HG03064 (cell line): ENCODE measurements at regions not wholly inside any gene's neighbourhood (a gene's known extent, or its start where the extent isn't known, plus 50 kb on each side); places are given as distances from the start of the nearest gene placed in this dataset.

ENCODE experiments used
- ATAC-seq: cut with Tn5 transposase; IDR thresholded peaks from one replicate; pipeline ENCODE4 v1.9.1; 2021; ENCODE audit warnings: low read depth; ENCODE audit not compliant: unreplicated experiment

DNA sequence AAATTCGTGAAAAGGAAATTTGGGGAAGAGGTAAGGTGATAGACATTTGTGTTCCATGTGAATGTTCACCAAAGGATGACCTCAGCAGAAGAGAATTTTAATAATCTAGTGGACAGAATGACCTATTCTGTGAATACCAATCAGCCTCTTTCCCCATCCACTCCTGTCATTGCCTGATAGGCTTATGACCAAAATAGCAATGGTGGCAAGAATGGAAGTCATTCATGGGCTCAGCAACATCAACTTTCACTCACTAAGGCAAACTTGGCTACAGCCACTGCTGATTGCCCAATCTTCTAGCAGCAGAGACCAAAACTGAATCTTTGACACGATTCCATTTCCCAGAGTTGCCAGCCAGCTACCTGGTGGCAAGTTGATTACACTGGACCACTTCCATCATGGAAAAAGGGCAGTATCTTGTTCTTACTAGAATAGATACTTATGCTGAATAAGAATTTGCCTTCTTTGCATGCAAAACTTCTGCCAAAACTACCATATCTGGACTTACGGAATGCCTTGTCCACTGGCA is 348.7 kb upstream of the PBX1 start:
- ATAC-seq = no peak

DNA sequence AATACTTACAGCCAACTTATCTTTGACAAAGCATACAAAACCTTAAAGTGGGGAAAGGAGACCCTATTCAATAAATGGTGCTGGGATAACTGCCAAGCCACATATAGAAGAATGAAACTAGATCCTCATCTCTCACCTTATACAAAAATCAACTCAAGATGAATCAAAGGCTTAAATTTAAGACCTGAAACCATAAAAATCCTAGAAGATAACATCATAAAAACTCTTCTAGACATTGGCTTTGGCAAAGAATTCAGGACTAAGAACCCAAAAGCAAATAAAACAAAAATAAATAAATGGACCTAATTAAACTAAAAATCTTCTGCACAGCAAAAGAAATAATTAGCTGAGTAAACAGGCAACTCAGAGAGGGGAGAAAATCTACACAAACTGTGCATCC is 335.6 kb upstream of the PBX1 start:
- ATAC-seq = no peak

DNA sequence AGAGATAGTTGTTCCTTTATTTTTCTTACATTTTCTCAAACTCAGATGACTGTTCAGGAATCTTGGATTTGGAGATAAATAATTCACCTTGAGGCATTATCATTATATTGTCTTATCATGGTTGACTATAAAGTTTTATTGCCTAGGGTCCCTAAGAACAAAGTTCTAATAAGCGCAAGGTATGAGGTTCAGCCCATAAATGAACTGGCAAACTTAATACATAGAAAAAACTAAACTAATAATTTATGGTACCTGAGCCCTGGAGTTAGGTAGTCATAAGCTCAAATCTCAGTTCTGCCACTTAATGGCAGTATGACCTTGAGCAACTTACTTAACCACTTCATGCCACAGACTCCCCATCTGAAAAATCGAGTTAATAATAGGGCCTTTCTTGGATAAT is 334.0 kb upstream of the PBX1 start:
- ATAC-seq = no peak

DNA sequence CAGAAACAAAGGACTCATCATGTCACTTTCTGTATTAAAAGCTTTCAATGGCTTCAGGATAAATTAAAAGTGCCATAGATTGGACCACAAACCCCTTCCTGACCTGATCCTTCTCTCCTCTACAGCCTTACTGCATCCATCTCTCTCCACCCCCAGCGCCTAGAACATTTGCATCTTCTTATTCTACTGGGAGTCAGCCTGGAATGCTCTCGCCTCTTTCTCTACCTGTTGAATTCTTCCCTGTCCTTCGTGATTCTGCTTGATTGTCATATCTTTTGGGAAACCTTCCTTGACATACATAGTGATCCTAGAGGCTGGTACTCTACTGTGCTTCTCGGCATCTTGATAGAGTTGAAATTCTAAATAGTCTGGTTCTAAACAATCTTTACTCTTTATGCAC is 332.0 kb upstream of the PBX1 start:
- ATAC-seq = no peak

DNA sequence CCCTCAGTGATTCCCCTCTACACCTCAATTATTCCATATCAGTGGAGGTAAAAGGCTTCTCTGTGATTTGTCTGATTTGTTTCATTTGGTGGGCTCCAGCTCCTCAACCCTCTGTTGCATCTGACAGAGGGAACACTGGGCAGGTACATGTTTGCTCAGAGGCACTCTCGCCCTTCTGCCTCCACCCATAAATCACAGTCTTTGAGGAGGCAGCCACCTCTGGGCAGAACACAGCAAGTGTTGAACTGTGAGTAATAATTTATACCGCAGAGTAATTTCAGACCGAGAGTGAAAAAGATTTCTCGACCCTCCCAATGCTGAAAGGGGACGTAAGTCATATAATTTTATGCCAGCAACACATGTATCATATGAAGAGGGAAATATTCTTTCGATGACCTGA is 330.1 kb upstream of the PBX1 start:
- no peak for ATAC-seq

DNA sequence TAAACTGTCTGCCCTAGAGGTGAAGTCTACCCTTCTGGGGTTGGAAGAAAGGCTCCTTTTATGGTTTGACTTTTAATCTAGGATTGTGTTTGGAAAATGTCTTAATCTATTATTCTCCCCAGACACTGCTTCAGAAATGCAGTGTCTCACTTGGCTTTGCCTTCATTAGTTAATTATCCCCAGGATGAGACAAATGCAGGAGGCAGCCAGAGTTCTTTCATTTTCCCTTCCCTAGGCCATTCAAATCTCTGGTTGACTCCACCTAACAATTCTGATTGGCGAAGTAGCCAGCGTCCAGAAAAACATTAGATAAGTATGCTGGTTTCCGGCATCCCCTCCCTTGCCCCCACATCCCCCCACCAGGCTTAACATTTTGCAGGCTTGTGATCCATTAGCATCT is 325.8 kb upstream of the PBX1 start:
- ATAC-seq = no peak

DNA sequence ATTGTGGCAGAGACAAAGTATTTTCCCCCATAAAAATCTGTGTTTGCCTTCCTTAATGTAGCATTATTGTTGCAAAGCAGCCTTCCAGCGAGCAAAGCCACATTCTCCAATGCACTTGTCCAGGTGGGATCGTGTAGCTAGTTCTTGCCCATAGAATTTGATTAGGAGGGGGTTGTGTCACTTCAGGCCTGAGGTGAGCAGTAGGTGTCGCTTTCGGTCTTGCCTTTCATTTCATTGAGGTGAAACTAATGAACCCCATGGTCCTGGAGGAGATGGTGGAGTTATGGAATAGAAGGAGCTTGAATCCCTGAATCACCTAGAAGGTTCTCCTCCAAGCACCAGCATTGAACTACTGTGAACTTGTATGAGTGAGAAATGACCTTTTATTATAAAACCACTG is 318.9 kb upstream of the PBX1 start:
- ATAC-seq = no peak

DNA sequence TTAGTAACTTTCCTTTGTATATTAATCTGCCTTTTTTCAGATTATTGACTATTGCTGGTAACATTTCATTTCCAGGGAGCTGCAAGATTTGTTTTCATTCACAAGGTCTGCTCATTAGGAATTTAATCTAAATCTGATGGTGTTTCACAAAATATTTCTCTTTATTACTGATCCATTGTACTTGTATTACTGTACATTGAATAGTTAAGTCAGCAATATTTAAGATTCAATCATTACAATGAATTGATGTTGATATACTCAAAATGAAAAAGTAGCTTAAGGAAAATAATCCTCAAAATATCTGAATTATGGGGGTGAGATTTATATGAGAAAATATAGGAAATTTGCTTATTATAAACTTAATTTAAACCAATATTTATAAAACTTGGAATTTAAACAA is 308.6 kb upstream of the PBX1 start:
- no peak for ATAC-seq

DNA sequence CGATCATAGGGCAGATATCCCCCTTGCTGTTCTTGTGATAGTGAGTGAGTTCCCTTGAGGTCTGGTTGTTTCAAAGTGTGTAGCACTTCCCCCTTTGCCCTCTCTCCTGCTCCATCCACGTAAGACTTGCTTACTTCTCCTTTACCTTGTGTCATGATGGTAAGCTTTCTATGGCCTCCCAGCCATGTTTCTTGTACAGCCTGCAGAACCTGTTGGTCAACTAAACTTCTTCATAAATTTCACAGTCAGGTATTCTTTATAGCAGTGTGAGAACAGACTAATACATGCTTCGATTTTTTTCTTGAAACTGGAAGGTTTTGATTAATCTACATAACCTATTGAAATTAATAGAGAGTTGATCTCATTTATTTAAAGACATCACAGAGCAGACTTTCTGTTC is 302.5 kb upstream of the PBX1 start:
- ATAC-seq = no peak

DNA sequence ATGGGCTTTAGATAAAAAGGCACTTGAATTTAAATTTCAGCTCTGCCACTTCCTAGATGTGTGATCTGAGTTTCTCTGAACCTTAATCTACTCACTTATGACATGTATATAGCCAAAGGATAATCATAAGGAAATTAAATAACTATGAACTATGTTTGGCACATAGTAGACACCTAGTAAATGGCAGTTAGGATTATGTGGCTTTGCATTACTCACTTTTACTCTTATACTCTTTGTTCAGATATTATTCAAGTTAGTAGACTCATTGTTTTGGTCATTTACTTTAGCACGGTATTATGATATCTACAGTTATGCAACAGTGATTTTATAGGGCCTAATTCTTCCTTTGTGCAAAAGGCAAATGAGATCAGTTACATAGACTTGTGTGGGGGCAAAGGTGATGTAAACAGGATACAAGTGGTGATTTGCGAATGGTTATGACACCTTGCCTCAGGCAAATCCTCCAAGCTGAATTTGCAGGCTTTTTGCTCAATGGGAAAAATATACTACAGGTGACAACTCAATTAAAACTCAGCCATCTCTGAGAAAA is 297.2 kb upstream of the PBX1 start:
- no peak for ATAC-seq

DNA sequence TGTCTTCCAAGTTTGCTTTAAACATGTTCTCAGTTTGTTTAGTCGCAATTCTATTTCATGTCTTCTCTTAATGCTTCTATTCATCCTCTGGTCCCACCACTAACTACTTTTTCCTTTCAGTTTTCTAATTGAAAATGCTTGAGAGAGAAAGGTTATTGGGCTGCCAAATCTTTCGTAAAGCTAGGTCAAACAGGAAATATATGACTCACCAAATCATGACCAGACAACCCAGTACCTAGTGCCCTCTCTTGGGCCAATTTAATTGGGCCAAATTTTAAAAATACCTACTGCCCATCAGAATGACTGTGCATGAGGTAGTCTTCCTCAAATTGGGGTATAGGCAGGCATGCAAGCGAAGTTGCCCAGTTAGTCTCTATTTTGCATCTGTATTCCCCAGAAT is 295.4 kb upstream of the PBX1 start:
- no peak for ATAC-seq

DNA sequence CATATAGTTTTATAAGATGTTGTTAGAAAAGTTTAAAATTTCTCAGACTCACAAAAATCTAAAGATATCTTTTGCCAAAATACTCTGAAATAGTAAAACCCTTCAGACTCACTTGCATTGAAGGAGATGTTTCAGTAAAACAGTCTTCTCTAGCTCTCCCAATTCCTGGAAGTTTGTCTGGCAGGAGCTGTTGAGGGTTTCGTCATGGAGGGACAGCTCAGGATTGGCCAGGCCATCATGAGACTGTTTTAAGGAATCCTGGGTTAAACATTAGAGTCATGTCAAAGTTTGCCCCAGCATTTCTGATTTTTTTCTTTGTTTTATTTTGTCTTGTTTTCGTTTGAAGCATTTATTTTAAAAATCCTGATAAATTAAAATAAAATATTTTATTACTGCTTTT is 293.8 kb upstream of the PBX1 start:
- no peak for ATAC-seq

DNA sequence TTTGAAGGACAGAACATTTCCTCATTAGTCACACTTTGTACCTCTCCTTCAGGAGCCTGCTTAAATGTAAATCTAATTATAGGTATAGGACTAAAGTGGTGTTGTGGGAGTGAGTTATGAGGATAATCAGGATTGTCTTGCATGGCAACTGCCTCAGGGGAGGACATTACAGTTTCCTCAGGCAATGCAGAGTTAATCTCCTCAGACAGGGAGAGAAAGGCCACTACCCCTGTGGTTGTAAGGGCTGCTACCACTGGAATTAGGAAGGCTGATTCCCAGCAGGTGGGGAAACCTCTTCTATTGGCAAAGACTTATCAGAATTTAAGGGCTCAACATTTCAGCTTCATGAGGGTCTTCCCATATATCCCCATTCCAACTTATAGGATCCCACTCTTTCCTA is 286.8 kb upstream of the PBX1 start:
- ATAC-seq = no peak

DNA sequence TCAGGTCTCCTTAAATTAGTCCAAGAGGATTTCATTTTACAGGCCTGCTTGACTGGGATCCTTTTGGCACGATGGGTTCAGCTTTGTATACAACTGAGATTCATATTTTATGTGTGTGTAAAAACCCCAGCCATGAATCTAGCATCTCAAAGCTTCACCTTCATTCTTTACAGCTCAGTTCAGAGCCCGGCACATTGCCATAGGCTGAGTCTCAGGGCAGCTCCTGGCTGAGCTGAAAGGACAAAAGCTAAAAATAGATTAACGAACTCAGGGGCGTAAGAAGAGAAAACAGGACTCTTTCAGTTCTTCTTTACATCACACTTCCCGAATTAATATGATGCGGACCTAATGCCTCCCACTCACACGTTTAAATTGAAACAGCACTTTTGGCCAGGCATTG is 262.8 kb upstream of the PBX1 start:
- ATAC-seq = no peak

DNA sequence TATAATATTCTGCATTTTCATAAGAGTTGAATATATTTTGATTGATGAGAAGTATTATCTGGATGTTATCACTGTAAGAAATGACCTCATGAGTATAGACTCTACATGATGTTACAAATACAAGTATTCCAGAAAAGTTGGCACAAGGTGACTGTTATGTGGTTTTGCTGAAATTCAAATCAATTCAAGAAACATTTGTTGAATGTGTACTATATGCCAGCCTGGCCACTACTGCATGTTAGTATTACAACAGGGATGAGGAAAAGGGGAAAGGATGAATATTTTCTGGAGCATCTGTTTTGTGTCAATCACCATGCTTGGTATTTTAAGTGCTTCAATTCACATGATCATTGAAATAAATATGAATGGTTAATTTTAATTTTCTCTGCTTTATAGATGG is 250.9 kb upstream of the PBX1 start:
- ATAC-seq = no peak

DNA sequence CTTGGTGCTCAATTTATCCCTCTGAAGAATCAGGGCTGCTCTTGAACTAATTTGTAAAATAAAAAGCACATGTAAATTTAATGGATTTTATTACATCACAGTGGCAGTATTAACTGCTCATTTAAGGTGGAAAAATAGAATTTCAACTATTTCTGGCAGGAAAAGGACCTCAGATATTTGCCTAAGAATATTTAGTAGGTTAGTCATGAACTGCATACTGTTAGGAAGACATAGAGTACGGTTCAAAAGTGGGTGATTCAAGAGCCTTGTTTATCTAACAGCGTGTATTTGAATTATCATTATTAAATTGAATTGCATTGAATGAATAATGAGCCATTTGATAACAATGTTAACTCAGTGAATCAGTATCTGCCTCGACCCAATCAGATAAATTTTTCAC is 248.8 kb upstream of the PBX1 start:
- ATAC-seq = no peak

DNA sequence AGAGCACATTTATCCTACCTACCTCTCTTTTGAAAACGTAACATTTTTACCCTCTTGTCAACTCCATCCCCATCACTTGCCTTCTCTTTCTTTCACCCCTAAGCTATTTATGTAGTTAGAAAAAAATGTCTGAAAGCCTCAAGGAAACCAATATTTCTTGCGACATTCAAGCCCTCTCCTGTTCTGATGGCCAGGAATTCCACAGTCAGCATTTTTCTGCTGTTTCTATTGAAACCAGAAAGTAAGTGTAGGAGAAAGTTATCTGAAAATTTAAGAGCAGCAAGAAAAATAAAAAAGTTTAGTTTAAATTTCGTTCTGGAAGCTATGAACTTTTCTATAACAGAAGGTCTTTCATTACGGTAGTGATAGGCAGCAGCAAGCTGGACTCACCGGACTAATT is 247.6 kb upstream of the PBX1 start:
- ATAC-seq = no peak

DNA sequence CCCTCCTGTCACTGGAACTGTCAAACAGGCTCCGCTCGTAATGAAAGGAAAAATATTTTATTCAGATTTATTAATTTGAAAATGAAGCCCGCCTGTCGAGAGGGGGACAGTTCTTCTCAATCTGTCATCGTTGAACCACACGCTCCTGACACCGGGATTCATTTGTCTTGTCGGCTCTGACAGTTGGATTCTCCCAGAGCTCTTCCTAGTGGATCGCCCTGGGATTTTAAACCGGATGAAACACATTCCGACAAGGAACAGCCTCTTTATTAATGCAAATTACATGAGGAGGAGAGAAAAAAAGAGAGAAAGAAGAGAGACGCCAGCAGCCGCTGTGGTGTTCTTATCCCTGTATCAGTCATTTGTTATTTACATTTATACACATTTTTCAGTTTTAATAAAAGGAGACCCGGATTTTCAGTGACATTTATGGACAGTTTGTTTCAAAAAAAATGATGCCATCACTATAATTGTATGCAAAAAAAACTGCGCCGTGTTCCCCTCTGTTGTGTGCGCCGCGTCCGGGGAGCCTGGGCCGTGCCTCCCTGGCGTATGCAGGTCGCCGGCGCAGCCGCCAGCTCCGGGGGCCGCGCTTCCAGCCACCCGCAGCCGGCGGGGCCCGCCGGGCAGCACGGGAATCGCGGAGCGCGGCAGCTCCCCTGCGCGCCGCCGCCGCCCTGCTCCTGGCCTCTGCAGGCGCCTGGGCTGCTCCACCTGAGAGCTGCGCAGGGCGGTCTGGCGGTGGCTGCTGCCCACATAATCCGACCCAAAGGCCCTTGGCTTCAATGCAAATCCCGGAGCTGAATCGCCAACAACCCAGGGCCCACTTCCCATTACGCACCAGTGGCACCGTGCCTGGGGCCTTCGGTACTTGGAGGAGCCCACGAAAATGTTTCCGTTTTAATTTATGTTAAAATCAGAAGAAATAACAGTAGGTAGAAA is 237.9 kb upstream of the PBX1 start:
- ATAC-seq = no peak

DNA sequence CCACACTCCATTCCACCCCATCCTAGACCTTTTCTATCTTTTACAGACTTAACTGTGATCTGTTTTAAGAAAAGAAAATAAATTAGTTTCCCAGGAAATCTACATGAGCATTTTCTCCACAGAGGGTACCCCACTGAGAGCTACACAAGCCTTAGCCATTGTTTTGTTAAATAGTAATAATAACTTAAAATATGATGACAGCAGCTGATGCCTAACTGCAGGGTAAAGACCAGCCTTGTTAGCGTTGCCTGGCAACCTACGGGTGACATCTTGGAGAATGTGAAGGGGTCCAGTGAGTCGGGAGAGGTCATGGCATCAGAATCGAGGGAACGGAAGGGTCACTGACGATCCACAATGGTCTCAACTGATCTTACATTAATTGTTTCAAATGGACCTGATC is 233.2 kb upstream of the PBX1 start:
- ATAC-seq = no peak

DNA sequence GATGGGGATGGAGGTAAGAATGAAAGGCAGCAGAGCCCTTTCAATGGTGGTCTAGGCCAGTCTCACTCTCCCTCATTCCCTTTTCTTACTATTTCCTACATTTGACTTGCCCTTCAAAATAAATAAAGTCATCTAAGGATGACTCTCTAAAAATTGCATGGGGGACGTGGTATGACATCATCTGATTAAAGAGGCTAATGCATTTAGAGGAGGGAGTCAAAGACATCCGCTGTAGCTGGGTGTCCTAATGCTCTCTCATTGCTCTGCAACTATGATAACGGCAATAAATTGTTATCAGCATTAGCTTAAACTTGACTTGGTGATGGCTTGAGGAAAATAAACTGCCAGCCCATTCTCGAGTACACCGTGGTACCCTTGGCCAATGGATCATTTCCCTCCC is 225.6 kb upstream of the PBX1 start:
- ATAC-seq = no peak

DNA sequence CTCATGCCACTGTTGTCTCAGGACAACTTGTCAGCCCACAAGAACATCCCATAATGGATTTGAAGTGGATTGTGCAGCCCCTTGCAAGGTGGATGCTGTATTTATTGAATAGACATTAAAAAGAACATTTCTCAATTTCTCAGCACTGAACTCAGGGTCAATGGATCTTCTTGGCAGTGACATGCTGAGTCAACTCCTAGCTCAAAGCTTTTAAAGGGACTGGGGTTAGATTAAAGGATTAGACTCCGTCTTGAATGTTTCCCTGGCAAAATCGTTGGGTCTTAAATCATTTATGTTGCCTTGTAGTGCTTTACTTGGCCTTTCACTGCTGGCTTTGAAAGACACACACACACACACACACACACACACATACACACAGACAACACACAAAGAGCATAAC is 221.6 kb upstream of the PBX1 start:
- no peak for ATAC-seq

DNA sequence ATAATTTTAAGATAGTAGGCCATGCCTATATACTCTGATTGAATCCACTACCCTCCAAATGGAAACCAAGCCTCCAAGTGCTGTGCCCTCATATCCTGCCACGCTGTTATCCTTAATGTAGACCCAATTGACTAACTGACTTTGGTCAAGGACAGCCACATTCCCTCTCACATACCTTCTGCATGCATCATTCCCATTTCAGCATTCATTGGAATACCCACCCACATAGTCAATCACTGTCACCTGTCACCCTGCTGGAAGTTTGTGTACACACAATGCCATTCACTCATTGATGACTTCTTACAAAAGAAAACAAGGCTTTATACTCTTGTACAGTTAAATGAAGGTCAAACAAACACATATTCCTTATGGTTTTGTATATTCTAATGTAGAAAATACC is 221.1 kb upstream of the PBX1 start:
- no peak for ATAC-seq
